Activated T-helper 17 cell treated with anti-CD3 and anti-CD28 coated beads, Interleukin-2, amount 50 U/mL, for 72 hours (primary cell): ENCODE measurements at regions not wholly inside any gene's neighbourhood (a gene's known extent, or its start where the extent isn't known, plus 50 kb on each side); places are given as distances from the start of the nearest gene placed in this dataset.

Source experiments
- ATAC-seq: fragments of 150-1000 bp; cut with Tn5 transposase; replicated peaks from 2 replicates; pipeline ENCODE4 v1.10.0; 2021; ENCODE audit warnings: mild to moderate bottlenecking, moderate library complexity
- H3K27ac Mint-ChIP-seq: one replicate; pipeline ENCODE4 v1.8.0; 2022; ENCODE audit warnings: mixed read lengths
- H3K27me3 Mint-ChIP-seq: one replicate; pipeline ENCODE4 v1.8.0; 2022; ENCODE audit warnings: mixed read lengths
- H3K36me3 Mint-ChIP-seq: one replicate; pipeline ENCODE4 v1.8.0; 2022; ENCODE audit warnings: low read depth, mild to moderate bottlenecking, mixed read lengths
- H3K4me1 Mint-ChIP-seq: one replicate; pipeline ENCODE4 v1.8.0; 2022; ENCODE audit warnings: mixed read lengths
- H3K4me3 Mint-ChIP-seq: one replicate; pipeline ENCODE4 v1.8.0; 2022; ENCODE audit warnings: mild to moderate bottlenecking, mixed read lengths
- H3K9me3 Mint-ChIP-seq: one replicate; pipeline ENCODE4 v1.8.0; 2022; ENCODE audit warnings: mixed read lengths

- ATAC-seq: no peak
- H3K4me3 Mint-ChIP-seq: no peak overlapping the region
- H3K36me3 Mint-ChIP-seq: no peaks in the 10 kb centered on the region
- H3K27me3 Mint-ChIP-seq: no peaks in the 10 kb centered on the region
- H3K4me1 Mint-ChIP-seq: no peaks in the 10 kb centered on the region
- peaks cover 25% of the 10 kb centered on the region for H3K9me3 Mint-ChIP-seq
- H3K27ac Mint-ChIP-seq: no peak overlapping the region
These were observed 339.6 kb upstream of the TBX3 start for GRCh38 chr12:115023279-115024265.

- H3K36me3 Mint-ChIP-seq: no peaks in the 10 kb centered on the region
- no peaks in the 10 kb centered on the region for H3K4me1 Mint-ChIP-seq
- no peak for ATAC-seq
- no peak overlapping the region for H3K27ac Mint-ChIP-seq
- peaks cover 25% of the 10 kb centered on the region for H3K9me3 Mint-ChIP-seq
- H3K27me3 Mint-ChIP-seq: no peaks in the 10 kb centered on the region
- H3K4me3 Mint-ChIP-seq: no peak overlapping the region
These were observed 336.1 kb upstream of the TBX3 start for GRCh38 chr12:115020091-115020490.

- Mint-ChIP-seq H3K27me3 (no peaks in the 10 kb centered on the region), H3K27ac (no peak overlapping the region), H3K4me3 (no peak overlapping the region), H3K36me3 (no peaks in the 10 kb centered on the region), H3K9me3 (peaks cover 30% of the 10 kb centered on the region), H3K4me1 (no peaks in the 10 kb centered on the region)
- ATAC-seq: no peak
These were observed 333.4 kb upstream of the TBX3 start for GRCh38 chr12:115017346-115017745.

GRCh38 chr12:115013236-115013981, 329.4 kb upstream of the TBX3 start:
- Mint-ChIP-seq H3K9me3 (peaks cover 25% of the 10 kb centered on the region), H3K4me3 (no peak overlapping the region), H3K4me1 (no peaks in the 10 kb centered on the region), H3K27ac (no peak overlapping the region), H3K27me3 (no peaks in the 10 kb centered on the region), H3K36me3 (no peaks in the 10 kb centered on the region)
- ATAC-seq: no peak

GRCh38 chr12:115012861-115013235, 328.9 kb upstream of the TBX3 start:
- Mint-ChIP-seq H3K9me3 (peaks cover 24% of the 10 kb centered on the region), H3K27me3 (no peaks in the 10 kb centered on the region), H3K27ac (no peak overlapping the region), H3K4me3 (no peak overlapping the region), H3K36me3 (no peaks in the 10 kb centered on the region), H3K4me1 (no peaks in the 10 kb centered on the region)
- ATAC-seq: no peak

GRCh38 chr12:115011703-115012102, 327.7 kb upstream of the TBX3 start:
- no peak for ATAC-seq
- peaks cover 18% of the 10 kb centered on the region for H3K9me3 Mint-ChIP-seq
- H3K4me3 Mint-ChIP-seq: no peak overlapping the region
- H3K4me1 Mint-ChIP-seq: no peaks in the 10 kb centered on the region
- no peaks in the 10 kb centered on the region for H3K27me3 Mint-ChIP-seq
- no peaks in the 10 kb centered on the region for H3K36me3 Mint-ChIP-seq
- H3K27ac Mint-ChIP-seq: no peak overlapping the region

- H3K9me3 Mint-ChIP-seq: peaks cover 23% of the 10 kb centered on the region
- ATAC-seq: no peak
- H3K4me1 Mint-ChIP-seq: no peaks in the 10 kb centered on the region
- H3K4me3 Mint-ChIP-seq: no peak overlapping the region
- no peaks in the 10 kb centered on the region for H3K36me3 Mint-ChIP-seq
- no peaks in the 10 kb centered on the region for H3K27me3 Mint-ChIP-seq
- H3K27ac Mint-ChIP-seq: no peak overlapping the region
These were observed 326.5 kb upstream of the TBX3 start for GRCh38 chr12:115010324-115010995.

- Mint-ChIP-seq H3K27me3 (no peaks in the 10 kb centered on the region), H3K4me1 (no peaks in the 10 kb centered on the region), H3K36me3 (no peaks in the 10 kb centered on the region), H3K4me3 (no peak overlapping the region), H3K27ac (no peak overlapping the region), H3K9me3 (peaks cover 27% of the 10 kb centered on the region)
- ATAC-seq: no peak
These were observed 325.0 kb upstream of the TBX3 start for GRCh38 chr12:115008929-115009328.

- Mint-ChIP-seq H3K4me3 (no peak overlapping the region), H3K36me3 (no peaks in the 10 kb centered on the region), H3K27ac (no peak overlapping the region), H3K9me3 (peaks cover 17% of the 10 kb centered on the region), H3K4me1 (no peaks in the 10 kb centered on the region), H3K27me3 (peaks cover 3% of the 10 kb centered on the region)
- no peak for ATAC-seq
These were observed 320.6 kb upstream of the TBX3 start for GRCh38 chr12:115004470-115005146.

- no peak overlapping the region for H3K27ac Mint-ChIP-seq
- ATAC-seq: no peak
These were observed 318.5 kb upstream of the TBX3 start for GRCh38 chr12:115002434-115002833.

GRCh38 chr12:115001571-115002180, 317.7 kb upstream of the TBX3 start:
- H3K27me3 Mint-ChIP-seq: peaks cover 3% of the 10 kb centered on the region
- H3K9me3 Mint-ChIP-seq: peaks cover 17% of the 10 kb centered on the region
- no peak for ATAC-seq
- H3K36me3 Mint-ChIP-seq: no peaks in the 10 kb centered on the region
- H3K27ac Mint-ChIP-seq: no peak overlapping the region
- no peaks in the 10 kb centered on the region for H3K4me1 Mint-ChIP-seq
- H3K4me3 Mint-ChIP-seq: no peak overlapping the region

More at GRCh38 chr12:115002434-115002833, 318.5 kb upstream of the TBX3 start:
- H3K36me3 Mint-ChIP-seq: no peaks in the 10 kb centered on the region
- peaks cover 13% of the 10 kb centered on the region for H3K9me3 Mint-ChIP-seq
- H3K27me3 Mint-ChIP-seq: peaks cover 3% of the 10 kb centered on the region
- no peaks in the 10 kb centered on the region for H3K4me1 Mint-ChIP-seq
- H3K4me3 Mint-ChIP-seq: no peak overlapping the region

- no peaks in the 10 kb centered on the region for H3K4me1 Mint-ChIP-seq
- peaks cover 3% of the 10 kb centered on the region for H3K27me3 Mint-ChIP-seq
These were observed 316.1 kb upstream of the TBX3 start for GRCh38 chr12:115000038-115000437.

GRCh38 chr12:114998750-114999128, 314.8 kb upstream of the TBX3 start:
- Mint-ChIP-seq H3K27me3 (peaks cover 3% of the 10 kb centered on the region), H3K27ac (no peak overlapping the region), H3K36me3 (no peaks in the 10 kb centered on the region), H3K4me3 (no peak overlapping the region), H3K9me3 (peaks cover 12% of the 10 kb centered on the region), H3K4me1 (no peaks in the 10 kb centered on the region)
- no peak for ATAC-seq

More at GRCh38 chr12:115000038-115000437, 316.1 kb upstream of the TBX3 start:
- no peak overlapping the region for H3K4me3 Mint-ChIP-seq
- ATAC-seq: no peak
- H3K36me3 Mint-ChIP-seq: no peaks in the 10 kb centered on the region
- H3K27ac Mint-ChIP-seq: no peak overlapping the region
- peaks cover 12% of the 10 kb centered on the region for H3K9me3 Mint-ChIP-seq
